Esophagus squamous epithelium (tissue), 5 donors: ENCODE measurements at regions not wholly inside any gene's neighbourhood (a gene's known extent, or its start where the extent isn't known, plus 50 kb on each side); places are given as distances from the start of the nearest gene placed in this dataset.

Experiments
- DNase-seq: peaks from one replicate; lab custom pipeline; 2025; lab: John Stamatoyannopoulos, UW
- H3K27ac ChIP-seq, 4 donors: fragments of 200-600 bp; sonication (generic); one replicate each; pipeline ENCODE4 v1.5.1; 2016 to 2019; ENCODE audit warnings: mild to moderate bottlenecking in 1 of 4
- H3K27me3 ChIP-seq, 4 donors: fragments of 200-600 bp; sonication (generic); 1 replicate in 3 of 4; 2 replicates in 1 of 4; pipeline versions ENCODE4 v1.5.1 to v1.6.0; 2017 to 2021; ENCODE audit warnings: antibody characterized with exemption in 1 of 4
- H3K36me3 ChIP-seq, 3 donors: fragments of 200-600 bp; sonication (generic); one replicate each; pipeline ENCODE4 v1.5.1; 2016 to 2019
- H3K4me1 ChIP-seq, 3 donors: fragments of 200-600 bp; sonication (generic); one replicate each; pipeline ENCODE4 v1.5.1; 2017 to 2019
- H3K4me3 ChIP-seq, 4 donors: fragments of 200-600 bp; sonication (generic); 1 replicate in 3 of 4; 2 replicates in 1 of 4; pipeline ENCODE4 v1.5.1; 2016 to 2019; ENCODE audit warnings: mild to moderate bottlenecking in 2 of 4, moderate library complexity in 1 of 4
- H3K9me3 ChIP-seq, 3 donors: fragments of 200-600 bp; sonication (generic); one replicate each; pipeline ENCODE4 v1.5.1; 2016 to 2019
- CTCF ChIP-seq, 6 experiments: fragments of 450-650 bp in 4 of 6; fragments of 200-600 bp in 2 of 6; sonication (generic) in 2 of 6; IDR thresholded peaks; one replicate each; pipeline ENCODE4 v1.5.1; 2016 to 2019; ENCODE audit warnings: antibody characterized with exemption in 6 of 6, mild to moderate bottlenecking in 4 of 6, moderate library complexity in 4 of 6
- POLR2A ChIP-seq, 4 donors: fragments of 450-650 bp; IDR thresholded peaks; one replicate each; pipeline ENCODE4 v1.6.1; 2017; ENCODE audit warnings: antibody characterized with exemption in 4 of 4, mild to moderate bottlenecking in 4 of 4, moderate library complexity in 3 of 4
- WGBS, 2 donors: methylation state at CpG; one replicate each; pipeline ENCODE4 v1.1.5; 2018; 5-methylcytosine and 5-hydroxymethylcytosine counted together
- intact Hi-C: fragments of 100-400 bp; cut with DNase I; formaldehyde crosslinking; loops from one replicate; pipeline ENCODE4 v1.15.0; 2022
- donor health status: DM: yes; HTN: yes; CAD: no.

- TF ChIP-seq CTCF (IDR thresholded peaks at IDR 0.05) (no peak), POLR2A (IDR thresholded peaks at IDR 0.05) (no peak)
- no peaks in the 10 kb centered on the region for H3K9me3 ChIP-seq
- DNase-seq, result no peak
- no peaks in the 10 kb centered on the region for H3K4me1 ChIP-seq
- intact Hi-C loops, result no loop called here
- WGBS, 2 donors, result 12 to 37% methylated on average over 8 of the region's 8 CpGs
- H3K4me3 ChIP-seq, result no peak overlapping the region
- peaks cover 0 to 41% (median 0%) of the 10 kb centered on the region in 4 donors for H3K27me3 ChIP-seq
- H3K36me3 ChIP-seq, result no peaks in the 10 kb centered on the region
- no peak overlapping the region for H3K27ac ChIP-seq
These were observed 91.2 kb downstream of the IRX2 start for GRCh38 chr5:2660315-2660714.

DNA sequence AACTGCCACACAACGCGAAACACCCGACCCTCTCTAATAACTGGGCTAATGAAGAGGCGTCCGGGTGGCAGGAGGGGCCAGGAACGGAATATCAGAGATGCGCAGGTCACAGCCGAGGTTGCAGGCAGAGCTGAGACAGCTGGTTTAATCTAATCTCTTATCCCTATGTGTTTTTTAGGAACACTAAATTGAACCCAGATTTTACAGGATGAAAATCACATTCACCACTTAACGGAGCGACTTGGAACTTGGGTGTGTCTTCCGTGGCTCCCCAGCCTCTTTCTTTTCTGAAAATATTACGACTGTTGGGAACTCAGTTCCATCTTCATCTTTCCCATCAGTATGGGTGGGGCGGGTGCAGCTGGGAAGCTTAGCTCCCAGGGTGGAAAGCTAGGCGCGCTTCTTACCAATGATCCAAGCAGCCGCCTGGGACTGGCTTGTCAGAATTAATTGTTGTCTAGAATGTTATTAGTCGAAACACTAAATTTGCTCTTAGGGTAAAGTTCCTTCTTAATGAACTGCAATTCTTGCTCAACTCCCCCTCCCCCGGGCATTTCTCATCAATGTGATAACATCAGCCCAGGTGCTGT is 92.5 kb downstream of the IRX2 start:
- H3K9me3 ChIP-seq, result no peaks in the 10 kb centered on the region
- H3K4me3 ChIP-seq, result no peak overlapping the region
- H3K36me3 ChIP-seq, result no peaks in the 10 kb centered on the region
- 60 to 62% methylated on average over 18 of the region's 18 CpGs for WGBS, 2 donors
- TF ChIP-seq POLR2A (IDR thresholded peaks at IDR 0.05) (no peak), CTCF (IDR thresholded peaks at IDR 0.05) (no peak)
- no peaks in the 10 kb centered on the region for H3K4me1 ChIP-seq
- intact Hi-C loops, result no loop called here
- no peak overlapping the region for H3K27ac ChIP-seq
- DNase-seq, result no peak
- peaks cover 0 to 48% (median 0%) of the 10 kb centered on the region in 4 donors for H3K27me3 ChIP-seq

- H3K4me1 ChIP-seq, result no peaks in the 10 kb centered on the region
- no peak overlapping the region for H3K4me3 ChIP-seq
- DNase-seq, result no peak
- H3K9me3 ChIP-seq, result no peaks in the 10 kb centered on the region
- H3K36me3 ChIP-seq, result no peaks in the 10 kb centered on the region
- WGBS, 2 donors, result 63 to 81% methylated on average over 11 of the region's 11 CpGs
- intact Hi-C loops, result no loop called here
- H3K27me3 ChIP-seq, result peaks cover 0 to 53% (median 0%) of the 10 kb centered on the region in 4 donors
- TF ChIP-seq CTCF (IDR thresholded peaks at IDR 0.05) (no peak), POLR2A (IDR thresholded peaks at IDR 0.05) (no peak)
- H3K27ac ChIP-seq, result no peak overlapping the region
These were observed 93.0 kb downstream of the IRX2 start for GRCh38 chr5:2658447-2658846.

GRCh38 chr5:2657151-2657550 is 94.3 kb downstream of the IRX2 start:
- no peak overlapping the region for H3K4me3 ChIP-seq
- TF ChIP-seq CTCF (IDR thresholded peaks at IDR 0.05) (no peak), POLR2A (IDR thresholded peaks at IDR 0.05) (no peak)
- H3K9me3 ChIP-seq, result no peaks in the 10 kb centered on the region
- intact Hi-C loops, result no loop called here
- no peak overlapping the region for H3K27ac ChIP-seq
- 87 to 93% methylated on average over 9 of the region's 13 CpGs for WGBS, 2 donors
- no peak for DNase-seq
- H3K4me1 ChIP-seq, result no peaks in the 10 kb centered on the region
- H3K27me3 ChIP-seq, result peaks cover 0 to 60% (median 0%) of the 10 kb centered on the region in 4 donors
- H3K36me3 ChIP-seq, result no peaks in the 10 kb centered on the region

DNA sequence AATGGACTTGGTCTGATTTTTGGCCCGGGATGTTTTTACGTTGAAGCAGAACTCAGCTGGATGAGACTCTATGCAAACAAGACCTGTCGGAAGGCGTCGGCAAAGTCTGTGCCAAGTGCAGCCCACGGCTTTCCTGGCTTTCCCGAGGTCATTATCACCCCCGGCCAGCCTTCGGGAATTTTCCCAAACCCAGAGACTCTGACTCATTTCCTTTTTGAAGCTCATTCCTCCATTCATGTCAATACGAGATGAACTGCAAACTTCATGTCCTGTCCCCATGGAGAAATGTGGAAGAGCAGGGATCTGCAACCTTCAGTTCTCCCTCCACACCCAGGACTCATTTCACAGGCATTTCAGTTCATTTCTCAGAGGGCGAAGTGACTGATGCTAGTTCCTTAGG is 95.3 kb downstream of the IRX2 start:
- intact Hi-C loops, result no loop called here
- 19 to 41% methylated on average over 10 to 11 of the region's 11 CpGs for WGBS, 2 donors
- Histone ChIP-seq H3K9me3 (no peaks in the 10 kb centered on the region), H3K4me1 (no peaks in the 10 kb centered on the region), H3K36me3 (no peaks in the 10 kb centered on the region), H3K27ac (no peak overlapping the region), H3K27me3 (peaks cover 0 to 61% (median 0%) of the 10 kb centered on the region in 4 donors), H3K4me3 (no peak overlapping the region)
- DNase-seq, result no peak
- TF ChIP-seq POLR2A (IDR thresholded peaks at IDR 0.05) (no peak), CTCF (IDR thresholded peaks at IDR 0.05) (no peak)
